RWPE1 (cell line): ENCODE measurements at regions not wholly inside any gene's neighbourhood (a gene's known extent, or its start where the extent isn't known, plus 50 kb on each side); places are given as distances from the start of the nearest gene placed in this dataset.

Experiments
- CTCF ChIA-PET: fragments of 350-600 bp; sonication (Branson Sonifier 250); formaldehyde crosslinking; extraction: SDS; loops from one replicate; lab custom pipeline; 2021; lab: Yijun Ruan, JAX
- POLR2A ChIA-PET: fragments of 400-600 bp; formaldehyde crosslinking; extraction: SDS; loops from one replicate; lab custom pipeline; 2020; ENCODE audit warnings: antibody characterized with exemption; ENCODE audit not compliant: low non-redundant PET; lab: Yijun Ruan, JAX
- DNase-seq: peaks from one replicate; pipeline ENCODE4 v3.0.0; 2012; ENCODE audit warnings: low spot score
- H3K27ac ChIP-seq: fragments of 450-650 bp; 2 replicates; pipeline ENCODE4 v1.5.1; 2017
- TF ChIP-seq, protein P1 (sequence below): fragments of 450-650 bp; conservative IDR thresholded peaks from 2 replicates; pipeline ENCODE4 v1.5.1; 2017; ENCODE audit warnings: low read depth, mild to moderate bottlenecking

DNA sequence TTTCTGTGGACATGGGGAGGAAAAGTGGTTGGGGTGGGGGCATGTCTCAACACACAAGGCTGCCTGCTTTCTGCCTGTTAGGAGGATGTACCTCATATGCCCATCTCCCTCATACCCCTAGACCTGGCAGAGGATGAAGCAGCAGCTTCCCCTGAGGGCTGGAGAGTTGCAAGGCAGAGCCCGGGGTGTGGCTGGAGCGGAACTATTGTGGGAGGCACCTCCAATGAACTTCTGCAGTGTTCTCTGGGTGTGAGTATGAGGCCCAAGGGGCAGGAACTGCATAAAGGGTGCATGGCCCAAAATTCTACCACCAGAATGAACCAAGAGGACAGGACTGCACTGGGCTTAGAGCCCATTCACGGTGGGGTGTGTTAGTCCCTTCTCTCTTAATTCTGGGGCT lies 296.3 kb upstream of the SIX2 start:
- ChIA-PET POLR2A (no interaction called here), CTCF (interaction anchor here (0.7 kb wide), 1 partner anchor 136 kb away, joined by 3 read pairs; no protein-coding TSS in a partner anchor)
- H3K27ac ChIP-seq, result no peak overlapping the region
- no peak for DNase-seq
- TF ChIP-seq, protein P1, sequence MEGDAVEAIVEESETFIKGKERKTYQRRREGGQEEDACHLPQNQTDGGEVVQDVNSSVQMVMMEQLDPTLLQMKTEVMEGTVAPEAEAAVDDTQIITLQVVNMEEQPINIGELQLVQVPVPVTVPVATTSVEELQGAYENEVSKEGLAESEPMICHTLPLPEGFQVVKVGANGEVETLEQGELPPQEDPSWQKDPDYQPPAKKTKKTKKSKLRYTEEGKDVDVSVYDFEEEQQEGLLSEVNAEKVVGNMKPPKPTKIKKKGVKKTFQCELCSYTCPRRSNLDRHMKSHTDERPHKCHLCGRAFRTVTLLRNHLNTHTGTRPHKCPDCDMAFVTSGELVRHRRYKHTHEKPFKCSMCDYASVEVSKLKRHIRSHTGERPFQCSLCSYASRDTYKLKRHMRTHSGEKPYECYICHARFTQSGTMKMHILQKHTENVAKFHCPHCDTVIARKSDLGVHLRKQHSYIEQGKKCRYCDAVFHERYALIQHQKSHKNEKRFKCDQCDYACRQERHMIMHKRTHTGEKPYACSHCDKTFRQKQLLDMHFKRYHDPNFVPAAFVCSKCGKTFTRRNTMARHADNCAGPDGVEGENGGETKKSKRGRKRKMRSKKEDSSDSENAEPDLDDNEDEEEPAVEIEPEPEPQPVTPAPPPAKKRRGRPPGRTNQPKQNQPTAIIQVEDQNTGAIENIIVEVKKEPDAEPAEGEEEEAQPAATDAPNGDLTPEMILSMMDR, result no peak

DNA sequence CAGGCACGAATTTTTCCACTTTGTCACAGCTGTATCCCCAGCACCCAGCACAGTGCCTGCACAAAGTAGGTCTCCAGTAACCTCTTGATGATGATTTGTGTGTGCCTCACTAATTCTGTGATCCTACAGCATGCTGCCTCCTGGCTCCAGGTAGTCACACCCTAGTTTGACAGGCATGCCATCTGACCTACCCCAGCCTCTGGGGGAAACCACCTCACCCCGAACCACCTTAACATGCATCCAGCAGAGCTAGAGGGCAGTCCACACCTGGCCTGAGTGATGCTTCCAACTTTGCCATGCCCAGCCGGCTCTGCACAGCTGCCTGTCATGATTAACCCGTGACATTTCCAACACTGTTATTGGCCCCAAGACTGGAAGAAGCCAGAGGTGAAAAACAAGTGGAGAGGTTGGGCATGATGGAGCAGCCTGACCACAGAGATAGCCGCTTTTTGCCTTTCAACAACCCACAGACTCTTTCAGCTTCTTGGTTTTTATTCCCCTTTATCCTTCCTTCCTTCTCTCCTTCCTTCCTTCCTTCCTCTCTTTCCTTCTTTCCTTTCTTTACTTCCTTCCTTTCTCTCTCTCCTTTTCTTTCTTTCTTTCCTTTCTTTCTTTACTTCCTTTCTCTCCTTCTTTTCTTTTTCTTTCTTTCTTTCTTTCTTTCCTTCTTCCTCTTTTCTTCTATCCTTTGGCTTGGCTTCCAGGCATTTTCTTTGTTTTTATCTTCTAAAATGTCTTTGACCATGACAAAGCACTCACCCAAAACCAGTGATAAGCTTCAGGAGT lies 294.4 kb upstream of the SIX2 start:
- POLR2A ChIA-PET, result no interaction called here
- CTCF ChIA-PET, result no interaction called here
- no peak overlapping the region for H3K27ac ChIP-seq
- no peak for DNase-seq
- TF ChIP-seq, protein P1, result no peak

DNA sequence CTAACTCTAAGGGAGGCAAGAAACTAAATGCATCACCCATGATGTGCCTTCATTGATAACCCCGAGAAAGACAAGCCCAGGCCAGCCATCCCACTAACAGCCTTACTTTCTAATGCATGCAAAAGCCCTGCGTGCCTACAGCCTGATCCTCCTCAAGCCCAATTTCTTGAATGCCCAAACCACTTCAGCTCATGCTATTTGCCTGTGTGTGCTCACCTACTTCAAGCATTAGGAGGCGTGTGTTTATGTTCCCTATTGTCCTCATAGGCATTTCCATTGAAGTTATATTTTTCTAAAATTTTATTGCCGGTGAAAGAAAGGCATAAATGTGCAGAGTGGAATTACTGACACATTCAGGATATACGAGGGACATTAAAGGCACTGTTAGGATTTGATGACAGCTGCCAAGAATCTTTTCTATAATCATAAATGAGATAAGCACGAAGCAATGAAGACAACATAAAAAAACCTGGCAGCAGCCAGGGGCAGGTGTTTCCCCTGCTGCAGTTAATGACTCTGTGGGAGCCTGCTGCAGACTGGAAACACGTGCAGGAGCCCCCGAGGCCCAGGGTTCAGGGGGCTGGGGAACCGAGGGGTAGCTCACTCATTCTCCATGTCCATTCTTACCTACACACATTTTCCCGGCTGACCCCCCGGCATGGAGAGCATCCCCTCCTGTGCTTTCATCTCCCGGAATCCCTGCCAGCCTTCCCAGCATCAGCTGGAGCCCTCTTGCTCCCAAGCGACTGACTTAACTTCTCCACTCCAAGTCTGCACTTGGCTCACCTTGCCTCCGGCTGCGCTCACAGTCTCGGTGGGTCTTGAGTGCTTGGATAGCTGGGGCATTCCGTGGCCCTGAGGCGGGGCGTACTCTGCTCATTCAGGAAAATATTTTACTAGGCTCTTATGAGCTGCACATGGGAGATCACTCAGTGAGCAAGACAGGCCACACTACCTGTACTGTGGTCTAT lies 292.3 kb upstream of the SIX2 start:
- no peak overlapping the region for H3K27ac ChIP-seq
- DNase-seq, result no peak
- ChIA-PET CTCF (interaction anchor here (0.7 kb wide), 1 partner anchor 320 kb away, joined by 3 read pairs; no protein-coding TSS in a partner anchor), POLR2A (no interaction called here)
- TF ChIP-seq, protein P1, result no peak

DNA sequence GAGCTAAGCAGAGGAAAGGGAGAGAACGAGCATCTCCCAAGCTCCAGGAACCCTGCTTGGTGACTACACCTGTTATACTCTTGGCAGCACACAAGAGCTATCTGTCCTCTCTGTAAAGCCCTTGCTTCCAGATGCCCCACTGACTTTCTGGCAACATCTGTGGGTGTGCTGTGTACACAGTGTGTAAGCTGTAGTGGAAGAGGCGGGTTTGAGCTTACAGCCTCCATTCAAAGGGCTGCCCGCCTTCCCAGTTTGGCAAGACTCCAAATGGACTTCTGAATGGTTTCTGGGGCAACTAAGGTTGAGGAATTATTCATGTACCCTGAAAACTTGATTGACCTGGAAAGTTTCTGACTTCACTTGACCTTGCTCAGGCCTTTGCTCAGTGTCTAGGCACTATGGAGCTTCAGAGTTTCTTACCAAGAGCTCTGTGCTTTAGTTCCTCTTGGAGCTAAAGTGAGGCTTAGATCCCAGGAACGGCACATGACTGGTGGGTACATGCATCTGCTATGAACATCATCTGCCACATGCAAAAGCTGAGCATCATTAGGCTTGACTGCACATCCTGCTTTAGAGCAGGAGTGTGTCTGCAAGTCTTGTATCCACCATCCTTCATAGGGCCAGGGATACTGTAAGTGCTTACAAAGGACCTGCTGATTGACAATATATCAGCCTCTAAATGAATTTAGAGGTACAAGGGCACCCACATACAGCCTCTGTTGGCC lies 290.9 kb upstream of the SIX2 start:
- ChIA-PET POLR2A (no interaction called here), CTCF (no interaction called here)
- DNase-seq, result no peak
- H3K27ac ChIP-seq, result no peak overlapping the region
- TF ChIP-seq, protein P1, result no peak

- TF ChIP-seq, protein P1, result no peak
- no peak overlapping the region for H3K27ac ChIP-seq
- ChIA-PET CTCF (no interaction called here), POLR2A (no interaction called here)
- DNase-seq, result no peak
Measured at GRCh38 chr2:45299361-45299760, 290.1 kb upstream of the SIX2 start.
